Stimulated activated memory B cell treated with anti-CD40 and anti-IgM and Interleukin-4, amounts not matched to agents 10 μg/mL and 1 μg/mL and 100 μg/mL, for 72 hours (primary cell): ENCODE measurements at regions not wholly inside any gene's neighbourhood (a gene's known extent, or its start where the extent isn't known, plus 50 kb on each side); places are given as distances from the start of the nearest gene placed in this dataset.
A peak's percentile ranks its signal among the peaks of the same experiment; 100 is the strongest.

ENCODE experiments used
- ATAC-seq: fragments of 150-1000 bp; cut with Tn5 transposase; 2 replicates; pipeline ENCODE4 v1.10.0; 2021
- H3K27ac Mint-ChIP-seq: one replicate; pipeline ENCODE4 v1.8.0; 2022; ENCODE audit warnings: mild to moderate bottlenecking, mixed read lengths
- H3K27me3 Mint-ChIP-seq: one replicate; pipeline ENCODE4 v1.8.0; 2022; ENCODE audit warnings: mixed read lengths
- H3K36me3 Mint-ChIP-seq: one replicate; pipeline ENCODE4 v1.8.0; 2022; ENCODE audit warnings: mixed read lengths
- H3K4me1 Mint-ChIP-seq: one replicate; pipeline ENCODE4 v1.8.0; 2022; ENCODE audit warnings: mixed read lengths
- H3K4me3 Mint-ChIP-seq: one replicate; pipeline ENCODE4 v1.8.0; 2022; ENCODE audit warnings: mild to moderate bottlenecking, moderate library complexity, mixed read lengths
- H3K9me3 Mint-ChIP-seq: one replicate; pipeline ENCODE4 v1.8.0; 2022; ENCODE audit warnings: mixed read lengths

- ATAC-seq = no peak
- no peak overlapping the region for H3K27ac Mint-ChIP-seq
- H3K4me3 Mint-ChIP-seq = no peak overlapping the region
- no peaks in the 10 kb centered on the region for H3K36me3 Mint-ChIP-seq
- H3K4me1 Mint-ChIP-seq = no peaks in the 10 kb centered on the region
- peaks cover 3% of the 10 kb centered on the region for H3K9me3 Mint-ChIP-seq
- no peaks in the 10 kb centered on the region for H3K27me3 Mint-ChIP-seq
Measured at GRCh38 chr9:90457386-90458190, 185.0 kb downstream of the DIRAS2 start.

GRCh38 chr9:90458485-90458884, 184.1 kb downstream of the DIRAS2 start:
- Mint-ChIP-seq H3K9me3 (peaks cover 1% of the 10 kb centered on the region), H3K27ac (no peak overlapping the region), H3K4me1 (no peaks in the 10 kb centered on the region), H3K27me3 (no peaks in the 10 kb centered on the region), H3K4me3 (no peak overlapping the region), H3K36me3 (no peaks in the 10 kb centered on the region)
- no peak for ATAC-seq

GRCh38 chr9:90459321-90459720, 183.3 kb downstream of the DIRAS2 start:
- Mint-ChIP-seq H3K9me3 (no peaks in the 10 kb centered on the region), H3K27ac (no peak overlapping the region), H3K4me3 (no peak overlapping the region), H3K36me3 (no peaks in the 10 kb centered on the region), H3K27me3 (no peaks in the 10 kb centered on the region), H3K4me1 (no peaks in the 10 kb centered on the region)
- no peak for ATAC-seq

- no peaks in the 10 kb centered on the region for H3K4me1 Mint-ChIP-seq
- H3K27ac Mint-ChIP-seq = no peak overlapping the region
- H3K4me3 Mint-ChIP-seq = no peak overlapping the region
- H3K9me3 Mint-ChIP-seq = no peaks in the 10 kb centered on the region
- no peak for ATAC-seq
- no peaks in the 10 kb centered on the region for H3K27me3 Mint-ChIP-seq
- H3K36me3 Mint-ChIP-seq = no peaks in the 10 kb centered on the region
Measured at GRCh38 chr9:90460220-90460619, 182.4 kb downstream of the DIRAS2 start.

GRCh38 chr9:90464978-90465377, 177.6 kb downstream of the DIRAS2 start:
- Mint-ChIP-seq H3K36me3 (no peaks in the 10 kb centered on the region), H3K4me3 (no peak overlapping the region), H3K4me1 (no peaks in the 10 kb centered on the region), H3K27me3 (peaks cover 9% of the 10 kb centered on the region), H3K9me3 (no peaks in the 10 kb centered on the region), H3K27ac (no peak overlapping the region)
- no peak for ATAC-seq

GRCh38 chr9:90466441-90466840, 176.2 kb downstream of the DIRAS2 start:
- H3K4me3 Mint-ChIP-seq = no peak overlapping the region
- H3K27ac Mint-ChIP-seq = no peak overlapping the region
- H3K27me3 Mint-ChIP-seq = peaks cover 23% of the 10 kb centered on the region
- no peak for ATAC-seq
- H3K9me3 Mint-ChIP-seq = no peaks in the 10 kb centered on the region
- H3K4me1 Mint-ChIP-seq = no peaks in the 10 kb centered on the region
- no peaks in the 10 kb centered on the region for H3K36me3 Mint-ChIP-seq

GRCh38 chr9:90469435-90469834, 173.2 kb downstream of the DIRAS2 start:
- Mint-ChIP-seq H3K4me3 (no peak overlapping the region), H3K27me3 (peaks cover 23% of the 10 kb centered on the region), H3K36me3 (no peaks in the 10 kb centered on the region), H3K9me3 (no peaks in the 10 kb centered on the region), H3K4me1 (no peaks in the 10 kb centered on the region), H3K27ac (no peak overlapping the region)
- no peak for ATAC-seq

- H3K36me3 Mint-ChIP-seq = no peaks in the 10 kb centered on the region
- no peak overlapping the region for H3K4me3 Mint-ChIP-seq
- H3K27me3 Mint-ChIP-seq = peaks cover 23% of the 10 kb centered on the region
- no peak overlapping the region for H3K27ac Mint-ChIP-seq
- H3K4me1 Mint-ChIP-seq = no peaks in the 10 kb centered on the region
- no peak for ATAC-seq
- no peaks in the 10 kb centered on the region for H3K9me3 Mint-ChIP-seq
Measured at GRCh38 chr9:90469865-90470387, 172.7 kb downstream of the DIRAS2 start.

- Mint-ChIP-seq H3K27ac (no peak overlapping the region), H3K9me3 (no peaks in the 10 kb centered on the region), H3K27me3 (peaks cover 3% of the 10 kb centered on the region)
Measured at GRCh38 chr9:90476058-90476457, 166.6 kb downstream of the DIRAS2 start.

GRCh38 chr9:90477535-90477934, 165.1 kb downstream of the DIRAS2 start:
- H3K27ac Mint-ChIP-seq = no peak overlapping the region
- no peak overlapping the region for H3K4me3 Mint-ChIP-seq
- H3K9me3 Mint-ChIP-seq = no peaks in the 10 kb centered on the region
- no peaks in the 10 kb centered on the region for H3K27me3 Mint-ChIP-seq
- peak; percentile 54 for ATAC-seq
- no peaks in the 10 kb centered on the region for H3K36me3 Mint-ChIP-seq
- H3K4me1 Mint-ChIP-seq = no peaks in the 10 kb centered on the region

More at GRCh38 chr9:90476058-90476457, 166.6 kb downstream of the DIRAS2 start:
- no peaks in the 10 kb centered on the region for H3K4me1 Mint-ChIP-seq
- no peak for ATAC-seq
- no peak overlapping the region for H3K4me3 Mint-ChIP-seq
- no peaks in the 10 kb centered on the region for H3K36me3 Mint-ChIP-seq

- Mint-ChIP-seq H3K4me1 (no peaks in the 10 kb centered on the region), H3K27ac (no peak overlapping the region), H3K9me3 (no peaks in the 10 kb centered on the region), H3K36me3 (no peaks in the 10 kb centered on the region), H3K27me3 (no peaks in the 10 kb centered on the region), H3K4me3 (no peak overlapping the region)
- ATAC-seq = no peak
Measured at GRCh38 chr9:90478821-90479220, 163.8 kb downstream of the DIRAS2 start.

GRCh38 chr9:90485028-90485427, 157.6 kb downstream of the DIRAS2 start:
- H3K9me3 Mint-ChIP-seq = peaks cover 12% of the 10 kb centered on the region
- no peak overlapping the region for H3K4me3 Mint-ChIP-seq
- H3K36me3 Mint-ChIP-seq = no peaks in the 10 kb centered on the region
- H3K27me3 Mint-ChIP-seq = peaks cover 29% of the 10 kb centered on the region
- no peak overlapping the region for H3K27ac Mint-ChIP-seq
- no peak for ATAC-seq
- no peaks in the 10 kb centered on the region for H3K4me1 Mint-ChIP-seq

GRCh38 chr9:90489066-90489465, 153.6 kb downstream of the DIRAS2 start:
- no peak overlapping the region for H3K4me3 Mint-ChIP-seq
- peaks cover 34% of the 10 kb centered on the region for H3K27me3 Mint-ChIP-seq
- H3K4me1 Mint-ChIP-seq = no peaks in the 10 kb centered on the region
- no peak overlapping the region for H3K27ac Mint-ChIP-seq
- no peak for ATAC-seq
- H3K36me3 Mint-ChIP-seq = no peaks in the 10 kb centered on the region
- peaks cover 12% of the 10 kb centered on the region for H3K9me3 Mint-ChIP-seq

- Mint-ChIP-seq H3K4me1 (no peaks in the 10 kb centered on the region), H3K9me3 (no peaks in the 10 kb centered on the region), H3K4me3 (no peak overlapping the region), H3K27ac (no peak overlapping the region), H3K36me3 (no peaks in the 10 kb centered on the region), H3K27me3 (no peaks in the 10 kb centered on the region)
- no peak for ATAC-seq
Measured at GRCh38 chr9:90499761-90500160, 142.9 kb downstream of the DIRAS2 start.

- Mint-ChIP-seq H3K4me3 (no peak overlapping the region), H3K4me1 (no peaks in the 10 kb centered on the region), H3K36me3 (no peaks in the 10 kb centered on the region), H3K27ac (no peak overlapping the region), H3K9me3 (no peaks in the 10 kb centered on the region), H3K27me3 (no peaks in the 10 kb centered on the region)
- ATAC-seq = no peak
Measured at GRCh38 chr9:90502134-90502533, 140.5 kb downstream of the DIRAS2 start.

- Mint-ChIP-seq H3K4me3 (no peak overlapping the region), H3K9me3 (no peaks in the 10 kb centered on the region), H3K4me1 (no peaks in the 10 kb centered on the region), H3K27ac (no peak overlapping the region), H3K36me3 (no peaks in the 10 kb centered on the region), H3K27me3 (no peaks in the 10 kb centered on the region)
- ATAC-seq = no peak
Measured at GRCh38 chr9:90504486-90504885, 138.1 kb downstream of the DIRAS2 start.
